Caco-2 (cell line): ENCODE measurements at regions not wholly inside any gene's neighbourhood (a gene's known extent, or its start where the extent isn't known, plus 50 kb on each side); places are given as distances from the start of the nearest gene placed in this dataset.

Source experiments
- BruUV-seq: library from RNA; stranded (reverse); fragments of 400-500 nt; replicated peaks from 2 replicates; lab custom pipeline; 2021; lab: Mats Ljungman, UMichigan
- CTCF ChIA-PET: fragments of 300-600 bp; sonication (Branson Sonifier 250); formaldehyde crosslinking; loops from one replicate; lab custom pipeline; 2022; ENCODE audit warnings: antibody characterized with exemption; lab: Charles Lee
- POLR2A ChIA-PET: fragments of 300-600 bp; sonication (Branson Sonifier 250); formaldehyde crosslinking; loops from one replicate; lab custom pipeline; 2022; ENCODE audit warnings: antibody characterized with exemption; lab: Charles Lee
- DNase-seq, 2 experiments: peaks; one replicate each; pipeline versions ENCODE4 v3.0.0 to v3.0.0-alpha.2; 2020 to 2022
- H3K27me3 ChIP-seq: replicated peaks from 2 replicates; pipeline ENCODE4 v1.6.0; 2011; ENCODE audit warnings: low read length; ENCODE audit not compliant: control insufficient read depth, insufficient read depth
- H3K36me3 ChIP-seq: 2 replicates; pipeline ENCODE4 v1.5.1; 2011; ENCODE audit warnings: low read length; ENCODE audit not compliant: control insufficient read depth, insufficient read depth
- H3K4me1 ChIP-seq: fragments of 250-450 bp; sonication (Bioruptor Pico); 2 replicates; pipeline ENCODE4 v1.5.1; 2020; ENCODE audit warnings: mild to moderate bottlenecking
- H3K4me3 ChIP-seq: 2 replicates; pipeline ENCODE4 v1.5.1; 2011; ENCODE audit warnings: low read depth, mild to moderate bottlenecking, control low read depth, low read length
- H3K9me3 ChIP-seq: fragments of 250-450 bp; sonication (Bioruptor Pico); 2 replicates; pipeline ENCODE4 v1.5.1; 2020; ENCODE audit warnings: mild to moderate bottlenecking, moderate library complexity
- H3K27ac Mint-ChIP-seq: one replicate; pipeline ENCODE4 v1.8.0; 2022; ENCODE audit warnings: mixed read lengths; ENCODE audit not compliant: unreplicated experiment
- H3K27me3 Mint-ChIP-seq: one replicate; pipeline ENCODE4 v1.8.0; 2022; ENCODE audit warnings: mixed read lengths; ENCODE audit not compliant: insufficient read depth, unreplicated experiment
- H3K36me3 Mint-ChIP-seq: one replicate; pipeline ENCODE4 v1.8.0; 2022; ENCODE audit warnings: mild to moderate bottlenecking, mixed read lengths; ENCODE audit not compliant: insufficient read depth, unreplicated experiment
- H3K4me1 Mint-ChIP-seq: one replicate; pipeline ENCODE4 v1.8.0; 2022; ENCODE audit warnings: low read depth, mixed read lengths; ENCODE audit not compliant: unreplicated experiment
- H3K4me3 Mint-ChIP-seq: one replicate; pipeline ENCODE4 v1.8.0; 2022; ENCODE audit warnings: mild to moderate bottlenecking, moderate library complexity, mixed read lengths; ENCODE audit not compliant: unreplicated experiment
- H3K9me3 Mint-ChIP-seq: one replicate; pipeline ENCODE4 v1.8.0; 2022; ENCODE audit warnings: mixed read lengths; ENCODE audit not compliant: unreplicated experiment
- CTCF ChIP-seq, 2 experiments: fragments of 200-600 bp in 1 of 2; IDR thresholded peaks; 1 replicate in 1 of 2; 2 replicates in 1 of 2; pipeline versions ENCODE4 v1.5.1 to v1.8.0; 2011 to 2022; ENCODE audit warnings: antibody characterized with exemption in 1 of 2, control low read depth in 1 of 2, inconsistent platforms in 1 of 2, low read depth in 1 of 2, low read length in 1 of 2, mild to moderate bottlenecking in 1 of 2, moderate library complexity in 1 of 2; ENCODE audit not compliant: insufficient read depth in 1 of 2, severe bottlenecking in 1 of 2, unreplicated experiment in 1 of 2
- intact Hi-C: fragments of 100-400 bp; cut with micrococcal nuclease; formaldehyde crosslinking; loops from one replicate; pipeline ENCODE4 v1.10.0; 2022; ENCODE audit not compliant: unreplicated experiment

GRCh38 chr6:81575442-81575841, 177.0 kb downstream of the TENT5A start:
- no peaks in the 10 kb centered on the region for H3K9me3 ChIP-seq
- POLR2A ChIA-PET: no interaction called here
- BruUV-seq: no TSS peak
- H3K36me3 Mint-ChIP-seq: no peaks in the 10 kb centered on the region
- no peak overlapping the region for H3K4me3 Mint-ChIP-seq
- CTCF ChIA-PET: no interaction called here
- 0 out of 2 replicates have a peak, but pooled peaks cover 4% of the 10 kb centered on the region for H3K4me1 ChIP-seq
- no peaks in the 10 kb centered on the region for H3K27me3 Mint-ChIP-seq
- no peak overlapping the region for H3K4me3 ChIP-seq
- H3K27ac Mint-ChIP-seq: no peak overlapping the region
- no peaks in the 10 kb centered on the region for H3K27me3 ChIP-seq
- peaks cover 10% of the 10 kb centered on the region for H3K9me3 Mint-ChIP-seq
- H3K4me1 Mint-ChIP-seq: peaks cover 7% of the 10 kb centered on the region
- no peak for TF ChIP-seq CTCF (IDR thresholded peaks at IDR 0.05; ENCODE audit: insufficient read depth in 1 of 2, low read depth in 1 of 2, low read length in 1 of 2, severe bottlenecking in 1 of 2, unreplicated experiment in 1 of 2)
- DNase-seq: no peak
- no peaks in the 10 kb centered on the region for H3K36me3 ChIP-seq
- intact Hi-C loops: no loop called here

GRCh38 chr6:81572020-81572419, 180.5 kb downstream of the TENT5A start:
- H3K9me3 Mint-ChIP-seq: peaks cover 15% of the 10 kb centered on the region
- no peak overlapping the region for H3K4me3 ChIP-seq
- TF ChIP-seq CTCF (IDR thresholded peaks at IDR 0.05; ENCODE audit: insufficient read depth in 1 of 2, low read depth in 1 of 2, low read length in 1 of 2, severe bottlenecking in 1 of 2, unreplicated experiment in 1 of 2): no peak
- BruUV-seq: no TSS peak
- no peaks in the 10 kb centered on the region for H3K36me3 ChIP-seq
- no peaks in the 10 kb centered on the region for H3K9me3 ChIP-seq
- H3K4me1 ChIP-seq: 0 out of 2 replicates have a peak, but pooled peaks cover 4% of the 10 kb centered on the region
- H3K4me3 Mint-ChIP-seq: no peak overlapping the region
- H3K36me3 Mint-ChIP-seq: no peaks in the 10 kb centered on the region
- POLR2A ChIA-PET: no interaction called here
- DNase-seq: no peak
- peaks cover 4% of the 10 kb centered on the region for H3K4me1 Mint-ChIP-seq
- no peak overlapping the region for H3K27ac Mint-ChIP-seq
- H3K27me3 ChIP-seq: no peaks in the 10 kb centered on the region
- intact Hi-C loops: no loop called here
- H3K27me3 Mint-ChIP-seq: no peaks in the 10 kb centered on the region
- CTCF ChIA-PET: no interaction called here

GRCh38 chr6:81570681-81571080, 181.8 kb downstream of the TENT5A start:
- no TSS peak for BruUV-seq
- POLR2A ChIA-PET: no interaction called here

More at GRCh38 chr6:81570681-81571080, 181.8 kb downstream of the TENT5A start:
- Mint-ChIP-seq H3K36me3 (no peaks in the 10 kb centered on the region), H3K4me1 (no peaks in the 10 kb centered on the region), H3K9me3 (peaks cover 10% of the 10 kb centered on the region), H3K27me3 (no peaks in the 10 kb centered on the region), H3K4me3 (no peak overlapping the region), H3K27ac (no peak overlapping the region)
- H3K9me3 ChIP-seq: no peaks in the 10 kb centered on the region
- CTCF ChIA-PET: no interaction called here
- H3K36me3 ChIP-seq: no peaks in the 10 kb centered on the region
- no peaks in the 10 kb centered on the region for H3K27me3 ChIP-seq
- intact Hi-C loops: no loop called here
- 0 out of 2 replicates have a peak, but pooled peaks cover 3% of the 10 kb centered on the region for H3K4me1 ChIP-seq
- DNase-seq: no peak
- no peak overlapping the region for H3K4me3 ChIP-seq
- TF ChIP-seq CTCF (IDR thresholded peaks at IDR 0.05; ENCODE audit: insufficient read depth in 1 of 2, low read depth in 1 of 2, low read length in 1 of 2, severe bottlenecking in 1 of 2, unreplicated experiment in 1 of 2): no peak
